ENCODE measurements at regions not wholly inside any gene's neighbourhood (a gene's known extent, or its start where the extent isn't known, plus 50 kb on each side); places are given as distances from the start of the nearest gene placed in this dataset.

DNA sequence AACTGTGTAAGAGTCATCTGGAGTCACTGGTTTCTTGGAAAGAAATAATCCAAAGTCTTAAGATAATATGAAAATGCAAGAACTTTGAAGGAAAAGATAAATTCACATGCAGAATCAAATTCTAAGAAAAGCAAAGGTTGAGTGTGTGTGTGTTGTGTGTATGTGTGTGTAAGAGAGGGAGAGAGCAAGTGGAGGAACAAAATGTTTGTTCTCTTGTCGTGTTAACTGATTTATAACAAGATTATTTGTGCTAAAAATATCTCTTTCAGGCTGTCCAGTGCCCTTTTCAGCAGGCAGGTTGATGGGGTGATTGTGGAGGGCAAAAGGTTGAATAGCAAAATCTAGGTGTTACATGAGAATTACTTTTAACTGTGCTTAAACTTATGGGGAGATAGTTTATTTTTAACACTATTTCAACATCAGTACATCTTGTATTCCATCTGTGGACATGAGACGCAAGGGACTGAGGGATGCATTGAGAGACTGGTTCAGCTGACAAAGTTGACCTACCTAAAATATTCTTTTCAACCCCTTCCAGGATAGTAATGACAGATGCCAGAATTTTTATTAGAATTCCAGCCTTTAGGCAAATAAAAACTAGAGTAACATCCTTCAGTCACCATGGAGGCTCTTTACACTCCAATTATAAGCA lies 342.4 kb upstream of the CD180 start:
- no peak for TF ChIP-seq ZNF837 (tag by site-specific recombination; IDR thresholded peaks at IDR 0.05)
- TF ChIP-seq ZSCAN30 (tag by site-specific recombination; IDR thresholded peaks at IDR 0.05) = no peak
- TF ChIP-seq, protein P1, sequence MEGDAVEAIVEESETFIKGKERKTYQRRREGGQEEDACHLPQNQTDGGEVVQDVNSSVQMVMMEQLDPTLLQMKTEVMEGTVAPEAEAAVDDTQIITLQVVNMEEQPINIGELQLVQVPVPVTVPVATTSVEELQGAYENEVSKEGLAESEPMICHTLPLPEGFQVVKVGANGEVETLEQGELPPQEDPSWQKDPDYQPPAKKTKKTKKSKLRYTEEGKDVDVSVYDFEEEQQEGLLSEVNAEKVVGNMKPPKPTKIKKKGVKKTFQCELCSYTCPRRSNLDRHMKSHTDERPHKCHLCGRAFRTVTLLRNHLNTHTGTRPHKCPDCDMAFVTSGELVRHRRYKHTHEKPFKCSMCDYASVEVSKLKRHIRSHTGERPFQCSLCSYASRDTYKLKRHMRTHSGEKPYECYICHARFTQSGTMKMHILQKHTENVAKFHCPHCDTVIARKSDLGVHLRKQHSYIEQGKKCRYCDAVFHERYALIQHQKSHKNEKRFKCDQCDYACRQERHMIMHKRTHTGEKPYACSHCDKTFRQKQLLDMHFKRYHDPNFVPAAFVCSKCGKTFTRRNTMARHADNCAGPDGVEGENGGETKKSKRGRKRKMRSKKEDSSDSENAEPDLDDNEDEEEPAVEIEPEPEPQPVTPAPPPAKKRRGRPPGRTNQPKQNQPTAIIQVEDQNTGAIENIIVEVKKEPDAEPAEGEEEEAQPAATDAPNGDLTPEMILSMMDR (tag by site-specific recombination; IDR thresholded peaks at IDR 0.05) = no peak
- TF ChIP-seq GLIS2 (tag by site-specific recombination; IDR thresholded peaks at IDR 0.05) = no peak
- TF ChIP-seq, protein P2, sequence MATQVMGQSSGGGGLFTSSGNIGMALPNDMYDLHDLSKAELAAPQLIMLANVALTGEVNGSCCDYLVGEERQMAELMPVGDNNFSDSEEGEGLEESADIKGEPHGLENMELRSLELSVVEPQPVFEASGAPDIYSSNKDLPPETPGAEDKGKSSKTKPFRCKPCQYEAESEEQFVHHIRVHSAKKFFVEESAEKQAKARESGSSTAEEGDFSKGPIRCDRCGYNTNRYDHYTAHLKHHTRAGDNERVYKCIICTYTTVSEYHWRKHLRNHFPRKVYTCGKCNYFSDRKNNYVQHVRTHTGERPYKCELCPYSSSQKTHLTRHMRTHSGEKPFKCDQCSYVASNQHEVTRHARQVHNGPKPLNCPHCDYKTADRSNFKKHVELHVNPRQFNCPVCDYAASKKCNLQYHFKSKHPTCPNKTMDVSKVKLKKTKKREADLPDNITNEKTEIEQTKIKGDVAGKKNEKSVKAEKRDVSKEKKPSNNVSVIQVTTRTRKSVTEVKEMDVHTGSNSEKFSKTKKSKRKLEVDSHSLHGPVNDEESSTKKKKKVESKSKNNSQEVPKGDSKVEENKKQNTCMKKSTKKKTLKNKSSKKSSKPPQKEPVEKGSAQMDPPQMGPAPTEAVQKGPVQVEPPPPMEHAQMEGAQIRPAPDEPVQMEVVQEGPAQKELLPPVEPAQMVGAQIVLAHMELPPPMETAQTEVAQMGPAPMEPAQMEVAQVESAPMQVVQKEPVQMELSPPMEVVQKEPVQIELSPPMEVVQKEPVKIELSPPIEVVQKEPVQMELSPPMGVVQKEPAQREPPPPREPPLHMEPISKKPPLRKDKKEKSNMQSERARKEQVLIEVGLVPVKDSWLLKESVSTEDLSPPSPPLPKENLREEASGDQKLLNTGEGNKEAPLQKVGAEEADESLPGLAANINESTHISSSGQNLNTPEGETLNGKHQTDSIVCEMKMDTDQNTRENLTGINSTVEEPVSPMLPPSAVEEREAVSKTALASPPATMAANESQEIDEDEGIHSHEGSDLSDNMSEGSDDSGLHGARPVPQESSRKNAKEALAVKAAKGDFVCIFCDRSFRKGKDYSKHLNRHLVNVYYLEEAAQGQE (tag by site-specific recombination; IDR thresholded peaks at IDR 0.05) = no peak
- no peak for TF ChIP-seq ZNF792 (tag by site-specific recombination; IDR thresholded peaks at IDR 0.05)
- TF ChIP-seq, protein P3, sequence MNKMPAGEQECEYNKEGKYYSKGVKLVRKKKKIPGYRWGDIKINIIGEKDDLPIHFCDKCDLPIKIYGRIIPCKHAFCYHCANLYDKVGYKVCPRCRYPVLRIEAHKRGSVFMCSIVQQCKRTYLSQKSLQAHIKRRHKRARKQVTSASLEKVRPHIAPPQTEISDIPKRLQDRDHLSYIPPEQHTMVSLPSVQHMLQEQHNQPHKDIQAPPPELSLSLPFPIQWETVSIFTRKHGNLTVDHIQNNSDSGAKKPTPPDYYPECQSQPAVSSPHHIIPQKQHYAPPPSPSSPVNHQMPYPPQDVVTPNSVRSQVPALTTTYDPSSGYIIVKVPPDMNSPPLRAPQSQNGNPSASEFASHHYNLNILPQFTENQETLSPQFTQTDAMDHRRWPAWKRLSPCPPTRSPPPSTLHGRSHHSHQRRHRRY (tag by site-specific recombination; IDR thresholded peaks at IDR 0.05) = no peak
- TF ChIP-seq ZBTB17 (tag by site-specific recombination; IDR thresholded peaks at IDR 0.05) = no peak
- no peak for TF ChIP-seq YY1 (tag by site-specific recombination; IDR thresholded peaks at IDR 0.05)
- no peak for TF ChIP-seq ZNF175 (tag by site-specific recombination; IDR thresholded peaks at IDR 0.05)
- TF ChIP-seq, protein P4, sequence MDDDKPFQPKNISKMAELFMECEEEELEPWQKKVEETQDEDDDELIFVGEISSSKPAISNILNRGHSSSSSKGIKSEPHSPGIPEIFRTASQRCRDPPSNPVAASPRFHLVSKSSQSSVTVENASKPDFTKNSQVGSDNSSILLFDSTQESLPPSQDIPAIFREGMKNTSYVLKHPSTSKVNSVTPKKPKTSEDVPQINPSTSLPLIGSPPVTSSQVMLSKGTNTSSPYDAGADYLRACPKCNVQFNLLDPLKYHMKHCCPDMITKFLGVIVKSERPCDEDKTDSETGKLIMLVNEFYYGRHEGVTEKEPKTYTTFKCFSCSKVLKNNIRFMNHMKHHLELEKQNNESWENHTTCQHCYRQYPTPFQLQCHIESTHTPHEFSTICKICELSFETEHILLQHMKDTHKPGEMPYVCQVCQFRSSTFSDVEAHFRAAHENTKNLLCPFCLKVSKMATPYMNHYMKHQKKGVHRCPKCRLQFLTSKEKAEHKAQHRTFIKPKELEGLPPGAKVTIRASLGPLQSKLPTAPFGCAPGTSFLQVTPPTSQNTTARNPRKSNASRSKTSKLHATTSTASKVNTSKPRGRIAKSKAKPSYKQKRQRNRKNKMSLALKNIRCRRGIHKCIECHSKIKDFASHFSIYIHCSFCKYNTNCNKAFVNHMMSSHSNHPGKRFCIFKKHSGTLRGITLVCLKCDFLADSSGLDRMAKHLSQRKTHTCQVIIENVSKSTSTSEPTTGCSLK (tag by site-specific recombination; IDR thresholded peaks at IDR 0.05) = no peak

Measured in HEK293 (cell line).